ENCODE measurements at regions not wholly inside any gene's neighbourhood (a gene's known extent, or its start where the extent isn't known, plus 50 kb on each side); places are given as distances from the start of the nearest gene placed in this dataset.
"Not testable (repeated sequence)": the region's sequence is repeated elsewhere in the genome, so short reads cannot be mapped to it uniquely, and the experiment has no call there.

GRCh38 chr1:96130432-96130831 is 591.2 kb upstream of the PTBP2 start:
- no peaks in the 10 kb centered on the region for H3F3A ChIP-seq (ENCODE audit: insufficient read depth, low read depth)
- CTCF ChIA-PET = no interaction called here
- H2AFZ ChIP-seq = no peak overlapping the region
- intact Hi-C loops (cut with micrococcal nuclease; ENCODE audit: unreplicated experiment) = no loop called here
- no peak overlapping the region for H3K27ac ChIP-seq
- POLR2A ChIA-PET (ENCODE audit: unreplicated experiment) = no interaction called here
- H3K9me3 ChIP-seq (ENCODE audit: insufficient read depth, low read depth) = no peaks in the 10 kb centered on the region
- no TSS peak for BruUV-seq (replicated peaks)
- H3K27me3 ChIP-seq (ENCODE audit: insufficient read depth, low read depth) = no peaks in the 10 kb centered on the region
- H3K36me3 ChIP-seq (ENCODE audit: low read depth) = no peaks in the 10 kb centered on the region
- H3K79me2 ChIP-seq (ENCODE audit: low read depth) = no peaks in the 10 kb centered on the region
- no peaks in the 10 kb centered on the region for H4K20me1 ChIP-seq (ENCODE audit: insufficient read depth)
- H3K4me2 ChIP-seq = no peak overlapping the region
- TF ChIP-seq EZH2 (IDR thresholded peaks at IDR 0.05; ENCODE audit: low read depth) (no peak), CTCF (conservative IDR thresholded peaks at IDR 0.05) (no peak)
- H3K4me3 ChIP-seq = no peak overlapping the region
- DNase-seq = no peak
- no peaks in the 10 kb centered on the region for H3K9me2 ChIP-seq (ENCODE audit: insufficient read depth)
- H3K4me1 ChIP-seq (replicated peaks; ENCODE audit: insufficient read depth) = no peaks in the 10 kb centered on the region

- BruUV-seq (replicated peaks) = no TSS peak
- no peak for DNase-seq
- Histone ChIP-seq H3K27ac (no peak overlapping the region), H3F3A (ENCODE audit: insufficient read depth, low read depth) (no peaks in the 10 kb centered on the region), H3K9me3 (ENCODE audit: insufficient read depth, low read depth) (no peaks in the 10 kb centered on the region), H2AFZ (no peak overlapping the region), H4K20me1 (ENCODE audit: insufficient read depth) (no peaks in the 10 kb centered on the region), H3K9me2 (ENCODE audit: insufficient read depth) (no peaks in the 10 kb centered on the region), H3K79me2 (ENCODE audit: low read depth) (no peaks in the 10 kb centered on the region), H3K27me3 (ENCODE audit: insufficient read depth, low read depth) (no peaks in the 10 kb centered on the region), H3K4me2 (no peak overlapping the region), H3K4me3 (no peak overlapping the region), H3K4me1 (replicated peaks; ENCODE audit: insufficient read depth) (no peaks in the 10 kb centered on the region), H3K36me3 (ENCODE audit: low read depth) (no peaks in the 10 kb centered on the region)
- no peak for TF ChIP-seq CTCF (conservative IDR thresholded peaks at IDR 0.05)
- intact Hi-C loops (cut with micrococcal nuclease; ENCODE audit: unreplicated experiment) = no loop called here
- ChIA-PET CTCF (no interaction called here), POLR2A (ENCODE audit: unreplicated experiment) (no interaction called here)
Observed at GRCh38 chr1:96144636-96145035, 576.9 kb upstream of the PTBP2 start.

GRCh38 chr1:96145492-96145891 is 576.1 kb upstream of the PTBP2 start:
- H3K4me2 ChIP-seq = no peak overlapping the region
- no peaks in the 10 kb centered on the region for H3K9me2 ChIP-seq (ENCODE audit: insufficient read depth)
- ChIA-PET CTCF (no interaction called here), POLR2A (ENCODE audit: unreplicated experiment) (no interaction called here)
- H3K27me3 ChIP-seq (ENCODE audit: insufficient read depth, low read depth) = no peaks in the 10 kb centered on the region
- H3K27ac ChIP-seq = no peak overlapping the region
- no peak for DNase-seq
- H3K36me3 ChIP-seq (ENCODE audit: low read depth) = no peaks in the 10 kb centered on the region
- H4K20me1 ChIP-seq (ENCODE audit: insufficient read depth) = no peaks in the 10 kb centered on the region
- no TSS peak for BruUV-seq (replicated peaks)
- H3K4me3 ChIP-seq = no peak overlapping the region
- H2AFZ ChIP-seq = no peak overlapping the region
- TF ChIP-seq EZH2 (IDR thresholded peaks at IDR 0.05; ENCODE audit: low read depth) (no peak), CTCF (conservative IDR thresholded peaks at IDR 0.05) (no peak)
- intact Hi-C loops (cut with micrococcal nuclease; ENCODE audit: unreplicated experiment) = no loop called here
- no peaks in the 10 kb centered on the region for H3F3A ChIP-seq (ENCODE audit: insufficient read depth, low read depth)
- no peaks in the 10 kb centered on the region for H3K4me1 ChIP-seq (replicated peaks; ENCODE audit: insufficient read depth)
- no peaks in the 10 kb centered on the region for H3K9me3 ChIP-seq (ENCODE audit: insufficient read depth, low read depth)
- H3K79me2 ChIP-seq (ENCODE audit: low read depth) = no peaks in the 10 kb centered on the region

GRCh38 chr1:96152957-96153356 is 568.6 kb upstream of the PTBP2 start:
- H3K79me2 ChIP-seq (ENCODE audit: low read depth); H3K27me3 ChIP-seq (ENCODE audit: insufficient read depth, low read depth); H3K4me3 ChIP-seq; H3K36me3 ChIP-seq (ENCODE audit: low read depth); intact Hi-C loops (cut with micrococcal nuclease; ENCODE audit: unreplicated experiment); H4K20me1 ChIP-seq (ENCODE audit: insufficient read depth); H3K4me2 ChIP-seq; CTCF ChIA-PET; BruUV-seq (replicated peaks); H3F3A ChIP-seq (ENCODE audit: insufficient read depth, low read depth); H3K9me2 ChIP-seq (ENCODE audit: insufficient read depth); H2AFZ ChIP-seq; H3K27ac ChIP-seq; H3K9me3 ChIP-seq (ENCODE audit: insufficient read depth, low read depth); H3K4me1 ChIP-seq (replicated peaks; ENCODE audit: insufficient read depth); POLR2A ChIA-PET (ENCODE audit: unreplicated experiment); DNase-seq: not testable (repeated sequence)

Data from PC-9 (cell line).